Left cardiac atrium (tissue), 4 donors: ENCODE measurements at regions not wholly inside any gene's neighbourhood (a gene's known extent, or its start where the extent isn't known, plus 50 kb on each side); places are given as distances from the start of the nearest gene placed in this dataset.
"Not testable (repeated sequence)": the region's sequence is repeated elsewhere in the genome, so short reads cannot be mapped to it uniquely, and the experiment has no call there.

Experiments
- ATAC-seq, 2 donors: fragments of 200-7000 bp; cut with Tn5 transposase; one replicate each; pipeline ENCODE4 v1.9.1; 2020; ENCODE audit warnings: mild to moderate bottlenecking in 2 of 2, moderate library complexity in 2 of 2
- DNase-seq: peaks from one replicate; pipeline ENCODE4 v3.0.0-alpha.2; 2020
- intact Hi-C, 2 donors: fragments of 100-400 bp; cut with DNase I; formaldehyde crosslinking; loops; one replicate each; pipeline versions ENCODE4 v1.14.1 to v1.15.1; 2022 to 2023
- donor health status: DM: no; HTN: yes; CAD: no.
- donor health status: DM: no; HTN: yes; CAD: no; lungs with severe emphysema.
- donor health status: DM: yes; HTN: yes; CAD: no.
- donor health status: Dilated cardiomyopathy.

GRCh38 chr2:110338277-110339003 lies 126.1 kb upstream of the MTLN start:
- ATAC-seq, intact Hi-C loops, DNase-seq: not testable (repeated sequence)

- DNase-seq, intact Hi-C loops, ATAC-seq: not testable (repeated sequence)
These were observed 123.7 kb upstream of the MTLN start for GRCh38 chr2:110336071-110336470.

- intact Hi-C loops, DNase-seq, ATAC-seq: not testable (repeated sequence)
These were observed 123.2 kb upstream of the MTLN start for GRCh38 chr2:110335415-110336049.

- ATAC-seq, DNase-seq, intact Hi-C loops: not testable (repeated sequence)
These were observed 121.1 kb upstream of the MTLN start for GRCh38 chr2:110333114-110334095.

GRCh38 chr2:110331625-110332024 lies 119.3 kb upstream of the MTLN start:
- ATAC-seq, intact Hi-C loops, DNase-seq: not testable (repeated sequence)

- ATAC-seq, intact Hi-C loops, DNase-seq: not testable (repeated sequence)
These were observed 117.4 kb upstream of the MTLN start for GRCh38 chr2:110329760-110330159.

GRCh38 chr2:110329158-110329557 lies 116.8 kb upstream of the MTLN start:
- intact Hi-C loops, ATAC-seq, DNase-seq: not testable (repeated sequence)

- DNase-seq, intact Hi-C loops: not testable (repeated sequence)
- ATAC-seq, result peak in 1 of 2 donors; percentile 19
These were observed 116.3 kb upstream of the MTLN start for GRCh38 chr2:110328677-110329076.

- ATAC-seq, DNase-seq, intact Hi-C loops: not testable (repeated sequence)
These were observed 111.5 kb upstream of the MTLN start for GRCh38 chr2:110323832-110324231.

GRCh38 chr2:110322535-110322934 lies 110.2 kb upstream of the MTLN start:
- ATAC-seq, intact Hi-C loops, DNase-seq: not testable (repeated sequence)

GRCh38 chr2:110320834-110321563 lies 108.7 kb upstream of the MTLN start:
- ATAC-seq, intact Hi-C loops, DNase-seq: not testable (repeated sequence)

GRCh38 chr2:110318898-110319297 lies 106.6 kb upstream of the MTLN start:
- DNase-seq, ATAC-seq, intact Hi-C loops: not testable (repeated sequence)

- intact Hi-C loops, DNase-seq, ATAC-seq: not testable (repeated sequence)
These were observed 105.0 kb upstream of the MTLN start for GRCh38 chr2:110317377-110317776.

- ATAC-seq, result peak; percentile 91 to 93
- intact Hi-C loops, result not testable (repeated sequence)
These were observed 103.9 kb upstream of the MTLN start for GRCh38 chr2:110316051-110316865.

GRCh38 chr2:110315054-110315820 lies 102.9 kb upstream of the MTLN start:
- DNase-seq, intact Hi-C loops, ATAC-seq: not testable (repeated sequence)

More at GRCh38 chr2:110316051-110316865, 103.9 kb upstream of the MTLN start:
- DNase-seq, result not testable (repeated sequence)

- DNase-seq, ATAC-seq, intact Hi-C loops: not testable (repeated sequence)
These were observed 102.1 kb upstream of the MTLN start for GRCh38 chr2:110314472-110314871.

GRCh38 chr2:110313032-110313431 lies 100.7 kb upstream of the MTLN start:
- ATAC-seq, DNase-seq, intact Hi-C loops: not testable (repeated sequence)
